ENCODE measurements at regions not wholly inside any gene's neighbourhood (a gene's known extent, or its start where the extent isn't known, plus 50 kb on each side); places are given as distances from the start of the nearest gene placed in this dataset.

DNA sequence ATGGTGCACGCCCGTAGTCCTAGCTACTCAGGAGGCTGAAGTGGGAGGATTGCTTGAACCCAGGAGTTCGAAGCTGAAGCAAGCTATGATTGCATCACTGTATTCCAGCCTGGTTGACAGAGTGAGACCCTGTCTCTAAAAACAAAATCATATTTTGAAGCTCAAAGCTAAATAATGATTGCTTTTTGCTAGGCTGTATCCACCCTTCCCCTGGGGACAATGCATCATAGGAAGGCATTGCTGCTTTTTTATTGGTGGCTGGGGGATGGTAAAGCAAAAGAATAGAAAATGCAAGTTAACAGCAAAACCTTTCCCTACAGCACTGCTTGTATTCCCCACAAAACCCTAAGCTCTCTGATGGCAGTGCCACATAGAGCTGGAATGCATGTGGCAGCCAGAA lies 107.5 kb upstream of the WAC start:
- Histone ChIP-seq H3K4me3 (ENCODE audit: severe bottlenecking) (no peak overlapping the region), H3K9me3 (ENCODE audit: severe bottlenecking) (no peaks in the 10 kb centered on the region), H3K27me3 (ENCODE audit: insufficient read depth, poor library complexity, severe bottlenecking) (no peaks in the 10 kb centered on the region), H3K36me3 (ENCODE audit: low read depth) (no peaks in the 10 kb centered on the region), H3K4me1 (ENCODE audit: insufficient read depth, poor library complexity, severe bottlenecking) (no peaks in the 10 kb centered on the region), H3K27ac (ENCODE audit: poor library complexity, severe bottlenecking) (no peak overlapping the region)
- DNase-seq (ENCODE audit: low spot score) (no peak), ATAC-seq (ENCODE audit: low read depth) (no peak)
- no peak for TF ChIP-seq CTCF (IDR thresholded peaks at IDR 0.05; ENCODE audit: poor library complexity, severe bottlenecking)

GRCh38 chr10:28426392-28427159 lies 106.3 kb upstream of the WAC start:
- Histone ChIP-seq H3K4me3 (ENCODE audit: severe bottlenecking) (no peak overlapping the region), H3K4me1 (ENCODE audit: insufficient read depth, poor library complexity, severe bottlenecking) (no peaks in the 10 kb centered on the region), H3K27me3 (ENCODE audit: insufficient read depth, poor library complexity, severe bottlenecking) (no peaks in the 10 kb centered on the region), H3K36me3 (ENCODE audit: low read depth) (no peaks in the 10 kb centered on the region), H3K27ac (ENCODE audit: poor library complexity, severe bottlenecking) (no peak overlapping the region), H3K9me3 (ENCODE audit: severe bottlenecking) (no peaks in the 10 kb centered on the region)
- no peak for ATAC-seq (ENCODE audit: low read depth)
- DNase-seq (ENCODE audit: low spot score), result no peak
- no peak for TF ChIP-seq CTCF (IDR thresholded peaks at IDR 0.05; ENCODE audit: poor library complexity, severe bottlenecking)

DNA sequence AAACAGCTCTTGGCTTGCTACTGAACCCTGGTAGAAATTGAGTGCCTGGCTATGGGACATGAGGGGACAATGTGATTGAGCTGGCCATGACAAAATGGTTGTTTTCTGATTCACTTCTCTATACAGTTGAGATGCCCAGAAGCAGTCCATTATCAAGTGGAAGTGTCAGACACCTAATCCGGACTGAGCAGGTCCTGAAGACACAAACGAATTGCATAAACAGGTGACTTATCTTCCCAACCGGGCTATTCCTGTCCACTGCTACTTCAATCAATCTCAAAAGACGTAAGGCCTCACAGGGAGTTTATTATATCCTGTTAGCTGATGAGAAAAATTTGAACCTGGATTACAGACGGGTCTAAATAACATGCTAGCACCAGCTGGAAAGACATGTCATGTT lies 105.5 kb upstream of the WAC start:
- no peak overlapping the region for H3K27ac ChIP-seq (ENCODE audit: poor library complexity, severe bottlenecking)
- H3K4me3 ChIP-seq (ENCODE audit: severe bottlenecking), result no peak overlapping the region
- DNase-seq (ENCODE audit: low spot score), result no peak

DNA sequence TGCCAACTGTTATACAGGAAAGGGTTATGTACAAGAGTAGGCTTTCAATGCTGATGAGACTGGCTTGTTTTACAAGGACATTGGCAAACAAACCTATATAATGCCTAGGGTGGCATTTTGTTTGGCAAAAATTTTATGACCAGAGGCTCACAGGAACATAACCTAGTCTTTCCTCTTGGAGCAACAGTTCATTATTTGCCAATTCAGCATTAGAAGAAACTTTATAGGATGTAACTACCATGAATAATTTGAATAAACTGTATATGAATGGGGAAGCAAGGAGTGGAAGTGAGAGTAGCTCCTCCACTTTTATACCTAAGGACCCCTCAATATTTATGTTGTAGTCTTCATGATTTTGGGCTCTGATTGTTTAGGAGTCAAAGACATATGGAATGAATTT lies 103.9 kb upstream of the WAC start:
- no peak for ATAC-seq (ENCODE audit: low read depth)

More for the DNA sequence above, 105.5 kb upstream of the WAC start:
- no peak for ATAC-seq (ENCODE audit: low read depth)
- Histone ChIP-seq H3K4me1 (ENCODE audit: insufficient read depth, poor library complexity, severe bottlenecking) (no peaks in the 10 kb centered on the region), H3K36me3 (ENCODE audit: low read depth) (no peaks in the 10 kb centered on the region), H3K9me3 (ENCODE audit: severe bottlenecking) (no peaks in the 10 kb centered on the region), H3K27me3 (ENCODE audit: insufficient read depth, poor library complexity, severe bottlenecking) (no peaks in the 10 kb centered on the region)
- TF ChIP-seq CTCF (IDR thresholded peaks at IDR 0.05; ENCODE audit: poor library complexity, severe bottlenecking), result no peak

More for the DNA sequence above, 103.9 kb upstream of the WAC start:
- H3K4me1 ChIP-seq (ENCODE audit: insufficient read depth, poor library complexity, severe bottlenecking), result no peaks in the 10 kb centered on the region
- no peak overlapping the region for H3K4me3 ChIP-seq (ENCODE audit: severe bottlenecking)
- H3K27ac ChIP-seq (ENCODE audit: poor library complexity, severe bottlenecking), result no peak overlapping the region
- H3K27me3 ChIP-seq (ENCODE audit: insufficient read depth, poor library complexity, severe bottlenecking), result no peaks in the 10 kb centered on the region
- no peaks in the 10 kb centered on the region for H3K36me3 ChIP-seq (ENCODE audit: low read depth)
- no peaks in the 10 kb centered on the region for H3K9me3 ChIP-seq (ENCODE audit: severe bottlenecking)
- no peak for DNase-seq (ENCODE audit: low spot score)
- TF ChIP-seq CTCF (IDR thresholded peaks at IDR 0.05; ENCODE audit: poor library complexity, severe bottlenecking), result no peak
